ENCODE measurements at regions not wholly inside any gene's neighbourhood (a gene's known extent, or its start where the extent isn't known, plus 50 kb on each side); places are given as distances from the start of the nearest gene placed in this dataset.

DNA sequence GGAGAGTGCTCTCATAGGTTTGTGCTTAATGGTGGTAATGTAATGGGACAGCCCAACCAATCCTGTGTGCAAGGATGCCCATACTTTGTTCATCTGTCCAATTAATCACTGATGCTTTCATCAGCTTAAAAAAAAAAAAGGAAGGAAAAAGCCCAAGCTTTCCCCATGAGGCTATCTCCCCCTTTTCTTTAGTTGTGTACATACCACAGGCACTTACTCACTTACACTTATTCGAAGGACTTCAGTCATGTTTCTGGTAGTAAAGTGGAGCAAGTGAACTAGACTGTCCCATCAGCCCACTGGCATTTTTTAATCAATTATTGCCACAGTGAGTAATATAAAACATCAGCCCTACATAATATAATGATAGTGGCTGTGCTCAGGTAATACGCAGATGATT is 183.5 kb upstream of the UFM1 start:
- TF ChIP-seq, protein P1, sequence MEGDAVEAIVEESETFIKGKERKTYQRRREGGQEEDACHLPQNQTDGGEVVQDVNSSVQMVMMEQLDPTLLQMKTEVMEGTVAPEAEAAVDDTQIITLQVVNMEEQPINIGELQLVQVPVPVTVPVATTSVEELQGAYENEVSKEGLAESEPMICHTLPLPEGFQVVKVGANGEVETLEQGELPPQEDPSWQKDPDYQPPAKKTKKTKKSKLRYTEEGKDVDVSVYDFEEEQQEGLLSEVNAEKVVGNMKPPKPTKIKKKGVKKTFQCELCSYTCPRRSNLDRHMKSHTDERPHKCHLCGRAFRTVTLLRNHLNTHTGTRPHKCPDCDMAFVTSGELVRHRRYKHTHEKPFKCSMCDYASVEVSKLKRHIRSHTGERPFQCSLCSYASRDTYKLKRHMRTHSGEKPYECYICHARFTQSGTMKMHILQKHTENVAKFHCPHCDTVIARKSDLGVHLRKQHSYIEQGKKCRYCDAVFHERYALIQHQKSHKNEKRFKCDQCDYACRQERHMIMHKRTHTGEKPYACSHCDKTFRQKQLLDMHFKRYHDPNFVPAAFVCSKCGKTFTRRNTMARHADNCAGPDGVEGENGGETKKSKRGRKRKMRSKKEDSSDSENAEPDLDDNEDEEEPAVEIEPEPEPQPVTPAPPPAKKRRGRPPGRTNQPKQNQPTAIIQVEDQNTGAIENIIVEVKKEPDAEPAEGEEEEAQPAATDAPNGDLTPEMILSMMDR (IDR thresholded peaks at IDR 0.05), result no peak
- TF ChIP-seq, protein P2, sequence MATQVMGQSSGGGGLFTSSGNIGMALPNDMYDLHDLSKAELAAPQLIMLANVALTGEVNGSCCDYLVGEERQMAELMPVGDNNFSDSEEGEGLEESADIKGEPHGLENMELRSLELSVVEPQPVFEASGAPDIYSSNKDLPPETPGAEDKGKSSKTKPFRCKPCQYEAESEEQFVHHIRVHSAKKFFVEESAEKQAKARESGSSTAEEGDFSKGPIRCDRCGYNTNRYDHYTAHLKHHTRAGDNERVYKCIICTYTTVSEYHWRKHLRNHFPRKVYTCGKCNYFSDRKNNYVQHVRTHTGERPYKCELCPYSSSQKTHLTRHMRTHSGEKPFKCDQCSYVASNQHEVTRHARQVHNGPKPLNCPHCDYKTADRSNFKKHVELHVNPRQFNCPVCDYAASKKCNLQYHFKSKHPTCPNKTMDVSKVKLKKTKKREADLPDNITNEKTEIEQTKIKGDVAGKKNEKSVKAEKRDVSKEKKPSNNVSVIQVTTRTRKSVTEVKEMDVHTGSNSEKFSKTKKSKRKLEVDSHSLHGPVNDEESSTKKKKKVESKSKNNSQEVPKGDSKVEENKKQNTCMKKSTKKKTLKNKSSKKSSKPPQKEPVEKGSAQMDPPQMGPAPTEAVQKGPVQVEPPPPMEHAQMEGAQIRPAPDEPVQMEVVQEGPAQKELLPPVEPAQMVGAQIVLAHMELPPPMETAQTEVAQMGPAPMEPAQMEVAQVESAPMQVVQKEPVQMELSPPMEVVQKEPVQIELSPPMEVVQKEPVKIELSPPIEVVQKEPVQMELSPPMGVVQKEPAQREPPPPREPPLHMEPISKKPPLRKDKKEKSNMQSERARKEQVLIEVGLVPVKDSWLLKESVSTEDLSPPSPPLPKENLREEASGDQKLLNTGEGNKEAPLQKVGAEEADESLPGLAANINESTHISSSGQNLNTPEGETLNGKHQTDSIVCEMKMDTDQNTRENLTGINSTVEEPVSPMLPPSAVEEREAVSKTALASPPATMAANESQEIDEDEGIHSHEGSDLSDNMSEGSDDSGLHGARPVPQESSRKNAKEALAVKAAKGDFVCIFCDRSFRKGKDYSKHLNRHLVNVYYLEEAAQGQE (IDR thresholded peaks at IDR 0.05; ENCODE audit: insufficient read depth in 1 of 2, low read depth in 2 of 2, low read length in 1 of 2), result no peak
